Ovary (tissue), 3 donors: ENCODE measurements at regions not wholly inside any gene's neighbourhood (a gene's known extent, or its start where the extent isn't known, plus 50 kb on each side); places are given as distances from the start of the nearest gene placed in this dataset.

Experiments used
- EP300 ChIP-seq: sonication (generic); formaldehyde crosslinking; IDR thresholded peaks from one replicate; pipeline ENCODE4 v1.6.1; 2017; ENCODE audit warnings: antibody characterized with exemption
- TF ChIP-seq, protein P1 (sequence below), 3 donors: fragments of 450-650 bp in 2 of 3; fragments of 200-600 bp in 1 of 3; IDR thresholded peaks; one replicate each; pipeline versions ENCODE4 v1.5.1 to v1.8.0; 2016 to 2022; ENCODE audit warnings: antibody characterized with exemption in 3 of 3, mild to moderate bottlenecking in 1 of 3
- donor health status: DM: no; HTN: no; CAD: no.

DNA sequence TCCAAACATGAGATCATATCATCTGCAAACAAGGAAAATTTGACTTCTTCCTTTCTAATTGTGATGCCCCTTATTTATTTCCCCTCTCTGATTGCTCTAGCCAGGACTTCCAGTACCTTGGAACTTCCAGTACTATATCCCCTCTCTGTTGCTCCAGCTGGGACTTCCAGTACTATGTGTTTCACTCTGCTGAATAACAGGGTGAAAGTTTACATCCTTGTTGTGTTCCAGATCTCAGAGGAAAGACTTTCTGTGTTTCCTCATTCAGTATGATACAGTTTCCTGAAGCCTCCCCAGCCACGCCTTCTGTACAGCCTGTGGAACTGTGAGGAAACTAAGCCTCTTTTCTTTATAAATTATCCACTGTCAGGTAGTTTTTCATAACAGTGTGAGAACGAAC is 381.3 kb upstream of the FAM47C start:
- TF ChIP-seq, protein P1, sequence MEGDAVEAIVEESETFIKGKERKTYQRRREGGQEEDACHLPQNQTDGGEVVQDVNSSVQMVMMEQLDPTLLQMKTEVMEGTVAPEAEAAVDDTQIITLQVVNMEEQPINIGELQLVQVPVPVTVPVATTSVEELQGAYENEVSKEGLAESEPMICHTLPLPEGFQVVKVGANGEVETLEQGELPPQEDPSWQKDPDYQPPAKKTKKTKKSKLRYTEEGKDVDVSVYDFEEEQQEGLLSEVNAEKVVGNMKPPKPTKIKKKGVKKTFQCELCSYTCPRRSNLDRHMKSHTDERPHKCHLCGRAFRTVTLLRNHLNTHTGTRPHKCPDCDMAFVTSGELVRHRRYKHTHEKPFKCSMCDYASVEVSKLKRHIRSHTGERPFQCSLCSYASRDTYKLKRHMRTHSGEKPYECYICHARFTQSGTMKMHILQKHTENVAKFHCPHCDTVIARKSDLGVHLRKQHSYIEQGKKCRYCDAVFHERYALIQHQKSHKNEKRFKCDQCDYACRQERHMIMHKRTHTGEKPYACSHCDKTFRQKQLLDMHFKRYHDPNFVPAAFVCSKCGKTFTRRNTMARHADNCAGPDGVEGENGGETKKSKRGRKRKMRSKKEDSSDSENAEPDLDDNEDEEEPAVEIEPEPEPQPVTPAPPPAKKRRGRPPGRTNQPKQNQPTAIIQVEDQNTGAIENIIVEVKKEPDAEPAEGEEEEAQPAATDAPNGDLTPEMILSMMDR (IDR thresholded peaks at IDR 0.05): no peak
- TF ChIP-seq EP300: no peak
